K562 (cell line): ENCODE measurements at regions not wholly inside any gene's neighbourhood (a gene's known extent, or its start where the extent isn't known, plus 50 kb on each side); places are given as distances from the start of the nearest gene placed in this dataset.

ENCODE experiments used
- ATAC-seq: fragments of 200-7000 bp; cut with Tn5 transposase; 3 replicates; pipeline ENCODE4 v1.9.1; 2020; ENCODE audit warnings: moderate library complexity
- BruUV-seq: library from RNA; stranded (reverse); fragments of 400-500 nt; replicated peaks from 2 replicates; lab custom pipeline; 2021; lab: Mats Ljungman, UMichigan
- CTCF ChIA-PET: fragments of 300-600 bp; formaldehyde crosslinking; extraction: SDS; loops from one replicate; lab custom pipeline; 2021; ENCODE audit warnings: low intra/inter-chr PET ratio; lab: Yijun Ruan, JAX
- POLR2A ChIA-PET: fragments of 300-600, 350-650 bp; sonication (Branson Sonifier 250); formaldehyde crosslinking; extraction: SDS; loops from one replicate; lab custom pipeline; 2021; ENCODE audit warnings: antibody characterized with exemption, inconsistent platforms; lab: Yijun Ruan, JAX
- DNase-seq, 4 experiments: peaks; one replicate each; pipeline versions ENCODE4 v3.0.0 to v3.0.0-alpha.2; 2011 to 2018; ENCODE audit warnings: low spot score in 3 of 4, mixed read lengths in 3 of 4; ENCODE audit errors: extremely low read depth in 1 of 4
- FAIRE-seq: peaks from 2 replicates; lab custom pipeline; 2011; peaks lifted over from hg19 to GRCh38; lab: Jason Lieb, UNC
- H2AFZ ChIP-seq: 2 replicates; pipeline ENCODE4 v1.6.0; 2011; ENCODE audit warnings: low read depth, low read length, control low read depth, inconsistent platforms
- H3K27ac ChIP-seq: fragments of 200-600 bp; 3 replicates; pipeline ENCODE4 v1.8.0; 2011; ENCODE audit warnings: low read depth, mild to moderate bottlenecking, control low read depth, inconsistent platforms, low read length, moderate library complexity, mixed read lengths; ENCODE audit errors: extremely low read depth
- H3K27me3 ChIP-seq, 2 experiments: fragments of 300-600 bp in 1 of 2; 2 replicates in 1 of 2; 3 replicates in 1 of 2; pipeline versions ENCODE4 v1.6.0 to v1.8.0; 2011; ENCODE audit warnings: inconsistent platforms in 2 of 2, low read length in 2 of 2, mild to moderate bottlenecking in 1 of 2, mixed read lengths in 1 of 2, moderate library complexity in 1 of 2; ENCODE audit not compliant: control insufficient read depth in 2 of 2, insufficient read depth in 2 of 2
- H3K36me3 ChIP-seq: fragments of 300-600 bp; 3 replicates; pipeline ENCODE4 v1.8.0; 2011; ENCODE audit warnings: mild to moderate bottlenecking, low read length, inconsistent platforms; ENCODE audit not compliant: control insufficient read depth, insufficient read depth
- H3K4me1 ChIP-seq, 2 experiments: fragments of 200-600 bp in 1 of 2; replicated peaks in 1 of 2; 2 replicates in 1 of 2; 3 replicates in 1 of 2; pipeline versions ENCODE4 v1.5.1 to v1.8.0; 2011; ENCODE audit warnings: inconsistent platforms in 2 of 2, low read length in 2 of 2, mild to moderate bottlenecking in 1 of 2, mixed read lengths in 1 of 2, moderate library complexity in 1 of 2; ENCODE audit not compliant: control insufficient read depth in 2 of 2, insufficient read depth in 2 of 2
- H3K4me2 ChIP-seq: 2 replicates; pipeline ENCODE4 v1.6.1; 2011; ENCODE audit warnings: low read length, control low read depth, inconsistent platforms, mixed read lengths; ENCODE audit not compliant: insufficient read depth
- H3K4me3 ChIP-seq: fragments of 200-600 bp; sonication (generic), shearing (Covaris generic); 2 replicates; pipeline ENCODE4 v1.5.1; 2016; ENCODE audit warnings: control low read depth, inconsistent platforms
- H3K79me2 ChIP-seq: fragments of 200-600 bp; 3 replicates; pipeline ENCODE4 v1.8.0; 2011; ENCODE audit warnings: low read length, inconsistent platforms; ENCODE audit not compliant: control insufficient read depth, insufficient read depth
- H3K9ac ChIP-seq, 2 experiments: 2 replicates each; pipeline versions ENCODE4 v1.6.0 to v1.6.1; 2011; ENCODE audit warnings: low read depth in 2 of 2, low read length in 2 of 2, control low read depth in 1 of 2, inconsistent platforms in 1 of 2, mild to moderate bottlenecking in 1 of 2, mixed read lengths in 1 of 2; ENCODE audit not compliant: insufficient read depth in 1 of 2
- H3K9me1 ChIP-seq: one replicate; pipeline ENCODE4 v1.6.0; 2011; ENCODE audit warnings: inconsistent platforms, mild to moderate bottlenecking, low read length, moderate library complexity; ENCODE audit not compliant: control insufficient read depth, insufficient read depth
- H3K9me3 ChIP-seq: replicated peaks from 2 replicates; pipeline ENCODE4 v1.5.1; 2011; ENCODE audit warnings: low read depth, low read length, inconsistent platforms; ENCODE audit not compliant: control insufficient read depth, insufficient read depth
- H4K20me1 ChIP-seq: replicated peaks from 2 replicates; pipeline ENCODE4 v1.6.1; 2011; ENCODE audit warnings: low read length, inconsistent platforms, mixed read lengths; ENCODE audit not compliant: control insufficient read depth, insufficient read depth
- ARHGAP35 ChIP-seq: fragments of 450-650 bp; IDR thresholded peaks from 2 replicates; pipeline ENCODE4 v1.6.1; 2018; ENCODE audit not compliant: partially characterized antibody
- ARID1B ChIP-seq: fragments of 450-650 bp; IDR thresholded peaks from 2 replicates; pipeline ENCODE4 v1.6.1; 2016; ENCODE audit warnings: antibody characterized with exemption, mild to moderate bottlenecking, inconsistent platforms
- ESRRA ChIP-seq: fragments of 450-650 bp; IDR thresholded peaks from 2 replicates; pipeline ENCODE4 v1.6.1; 2014; ENCODE audit warnings: low read depth, mild to moderate bottlenecking, moderate library complexity, borderline replicate concordance
- EWSR1 ChIP-seq: fragments of 450-650 bp; IDR thresholded peaks from 2 replicates; pipeline ENCODE4 v1.6.1; 2018; ENCODE audit warnings: borderline replicate concordance, mild to moderate bottlenecking, low read depth, moderate library complexity; ENCODE audit not compliant: partially characterized antibody
- HDAC2 ChIP-seq: fragments of 450-650 bp; IDR thresholded peaks from 2 replicates; pipeline ENCODE4 v1.6.1; 2016; ENCODE audit warnings: mild to moderate bottlenecking
- HNRNPL ChIP-seq: fragments of 200-400 bp; formaldehyde crosslinking; IDR thresholded peaks from 2 replicates; pipeline ENCODE4 v1.6.1; 2017; ENCODE audit warnings: low read depth, mild to moderate bottlenecking, low read length
- KAT7 ChIP-seq: sonication (generic); formaldehyde crosslinking; IDR thresholded peaks from 2 replicates; pipeline ENCODE4 v1.8.0; 2022; ENCODE audit warnings: missing genetic modification reagents, mild to moderate bottlenecking, borderline replicate concordance
- MEIS2 ChIP-seq: fragments of 450-650 bp; IDR thresholded peaks from 2 replicates; pipeline ENCODE4 v1.6.1; 2014; ENCODE audit warnings: mild to moderate bottlenecking; ENCODE audit not compliant: partially characterized antibody
- NEUROD1 ChIP-seq: fragments of 150-350 bp; IDR thresholded peaks from 2 replicates; pipeline ENCODE4 v1.6.1; 2014; ENCODE audit warnings: borderline replicate concordance, low read length, low read depth; ENCODE audit not compliant: partially characterized antibody
- POLR2B ChIP-seq: fragments of 450-650 bp; IDR thresholded peaks from 2 replicates; pipeline ENCODE4 v1.6.1; 2018; ENCODE audit warnings: low read depth; ENCODE audit not compliant: partially characterized antibody
- POLR3G ChIP-seq: IDR thresholded peaks from 2 replicates; pipeline ENCODE4 v1.6.1; 2011; ENCODE audit not compliant: insufficient read length, insufficient replicate concordance; ENCODE audit errors: extremely low read depth
- RB1 ChIP-seq: fragments of 450-650 bp; IDR thresholded peaks from 2 replicates; pipeline ENCODE4 v1.6.1; 2017; ENCODE audit warnings: low read depth, mild to moderate bottlenecking
- SAFB2 ChIP-seq: fragments of 200-400 bp; formaldehyde crosslinking; IDR thresholded peaks from 2 replicates; pipeline ENCODE4 v1.6.1; 2018; ENCODE audit warnings: borderline replicate concordance, low read length, low read depth, moderate library complexity; ENCODE audit not compliant: severe bottlenecking
- SRF ChIP-seq, 2 experiments: fragments of 250-450, 450-650 bp in 1 of 2; sonication (Bioruptor Pico) in 1 of 2; sonication (generic) in 1 of 2; formaldehyde crosslinking; IDR thresholded peaks; 2 replicates each; pipeline versions ENCODE4 v1.5.0 to v1.5.1; 2020 to 2022; ENCODE audit warnings: mild to moderate bottlenecking in 1 of 2, missing genetic modification reagents in 1 of 2
- TCF7 ChIP-seq: sonication (generic); IDR thresholded peaks from 2 replicates; pipeline ENCODE4 v1.6.1; 2016; ENCODE audit warnings: antibody characterized with exemption, borderline replicate concordance
- ZC3H4 ChIP-seq: sonication (generic); formaldehyde crosslinking; IDR thresholded peaks from 2 replicates; pipeline ENCODE4 v1.9.0; 2021; ENCODE audit warnings: missing genetic modification reagents, borderline replicate concordance
- ZNF77 ChIP-seq: fragments of 250-450 bp; sonication (Bioruptor Pico); IDR thresholded peaks from 2 replicates; pipeline ENCODE4 v1.5.0; 2020
- WGBS: fragments of 100-300 bp; shearing (Covaris generic); methylation state at CpG from one replicate; pipeline ENCODE4 v1.1.6; 2016; ENCODE audit warnings: low coverage, mixed read lengths; ENCODE audit not compliant: insufficient coverage; ENCODE audit errors: missing lambda C conversion rate; 5-methylcytosine and 5-hydroxymethylcytosine counted together
- in situ Hi-C: fragments of 300-500 bp; cut with MboI; formaldehyde crosslinking; loops from 4 replicates; pipeline ENCODE4 v1.15.0; 2018; ENCODE audit warnings: inconsistent platforms, mixed read lengths
- intact Hi-C: fragments of 100-400 bp; cut with micrococcal nuclease; formaldehyde crosslinking; loops from 2 replicates; pipeline ENCODE4 v1.14.2; 2022
- TF ChIP-seq, protein P1 (sequence below): sonication (generic); formaldehyde crosslinking; IDR thresholded peaks from 2 replicates; pipeline ENCODE4 v1.8.0; 2022; ENCODE audit warnings: missing genetic modification reagents, mild to moderate bottlenecking, moderate library complexity, borderline replicate concordance
- TF ChIP-seq, protein P2 (sequence below), 3 experiments: fragments of 200-800 bp in 1 of 3; sonication (Bioruptor generic) in 1 of 3; sonication (generic) in 1 of 3; formaldehyde crosslinking in 1 of 3; IDR thresholded peaks; 2 replicates each; pipeline versions ENCODE4 v1.6.1 to v1.8.0; 2016 to 2022; ENCODE audit warnings: mild to moderate bottlenecking in 2 of 3, missing compliant biosample characterization in 2 of 3, missing genetic modification characterization in 2 of 3, missing genetic modification reagents in 1 of 3

DNA sequence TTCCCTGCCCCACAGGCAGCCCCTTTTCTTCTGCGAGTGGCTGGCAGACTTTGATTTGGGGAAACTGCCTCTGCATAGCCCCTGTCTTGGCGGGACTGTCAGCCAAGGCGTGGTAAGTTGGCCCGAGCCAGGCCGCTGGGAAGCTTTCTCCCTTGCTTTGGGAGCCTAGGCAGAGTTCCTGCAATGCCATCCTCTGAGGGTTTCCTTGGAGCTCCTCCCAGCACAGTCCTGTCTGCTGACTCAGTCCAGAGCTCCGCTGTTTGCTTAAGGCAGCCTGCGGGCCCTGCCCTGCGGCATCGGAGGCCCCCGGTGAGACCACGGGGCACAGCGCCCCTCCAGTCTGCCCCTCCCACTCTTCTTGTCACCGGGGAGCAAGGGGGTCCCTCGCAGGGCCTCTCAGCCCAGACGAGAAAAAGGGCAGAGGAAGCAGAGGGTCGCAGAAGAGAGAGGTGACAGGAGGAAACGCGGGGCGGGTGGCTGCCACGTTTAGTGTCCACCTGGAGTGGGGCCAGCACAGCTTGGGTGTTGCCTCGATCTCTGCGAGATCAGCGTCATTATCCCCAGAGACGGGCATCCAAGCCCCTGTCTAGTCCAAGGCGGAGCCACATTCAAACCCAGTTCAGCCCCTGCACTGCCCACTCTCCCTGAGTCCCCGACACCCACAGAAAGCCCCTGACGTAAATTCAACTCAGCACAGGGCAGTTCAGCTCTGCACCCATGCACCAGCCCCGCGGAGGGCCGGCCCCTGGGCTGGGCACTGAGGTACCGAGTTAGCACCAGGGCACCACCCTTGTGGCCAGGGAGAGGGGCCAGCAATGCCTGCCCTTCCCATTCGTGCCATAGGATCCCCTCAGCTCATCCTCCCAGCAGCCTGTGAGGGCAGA, 59.0 kb upstream of the CHST15 start:
- no peaks in the 10 kb centered on the region for H3K4me1 ChIP-seq
- in situ Hi-C loops, result no loop called here
- 5% methylated on average over 24 of the region's 32 CpGs for WGBS
- H3K4me2 ChIP-seq, result no peak overlapping the region
- POLR2A ChIA-PET, result interaction anchor here (0.7 kb wide), 1 partner anchor 14 kb away, joined by 3 read pairs; no protein-coding TSS in a partner anchor
- no peak overlapping the region for H3K4me3 ChIP-seq
- no peaks in the 10 kb centered on the region for H4K20me1 ChIP-seq
- no TSS peak for BruUV-seq
- TF ChIP-seq KAT7 (CRISPR knock-in tag) (no peak), ARHGAP35 (no peak), RB1 (no peak), EWSR1 (no peak), ZNF77 (CRISPR knock-in tag) (no peak), SAFB2 (no peak), TCF7 (no peak), ESRRA (no peak), ZC3H4 (CRISPR knock-in tag) (no peak), HDAC2 (no peak), POLR2B (no peak), POLR3G (no peak), HNRNPL (no peak), NEUROD1 (no peak), ARID1B (no peak), SRF (CRISPR knock-in tag; IDR thresholded peaks at IDR 0.05) (no peak), MEIS2 (no peak)
- TF ChIP-seq, protein P1, sequence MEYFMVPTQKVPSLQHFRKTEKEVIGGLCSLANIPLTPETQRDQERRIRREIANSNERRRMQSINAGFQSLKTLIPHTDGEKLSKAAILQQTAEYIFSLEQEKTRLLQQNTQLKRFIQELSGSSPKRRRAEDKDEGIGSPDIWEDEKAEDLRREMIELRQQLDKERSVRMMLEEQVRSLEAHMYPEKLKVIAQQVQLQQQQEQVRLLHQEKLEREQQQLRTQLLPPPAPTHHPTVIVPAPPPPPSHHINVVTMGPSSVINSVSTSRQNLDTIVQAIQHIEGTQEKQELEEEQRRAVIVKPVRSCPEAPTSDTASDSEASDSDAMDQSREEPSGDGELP (CRISPR knock-in tag), result no peak
- TF ChIP-seq, protein P2, sequence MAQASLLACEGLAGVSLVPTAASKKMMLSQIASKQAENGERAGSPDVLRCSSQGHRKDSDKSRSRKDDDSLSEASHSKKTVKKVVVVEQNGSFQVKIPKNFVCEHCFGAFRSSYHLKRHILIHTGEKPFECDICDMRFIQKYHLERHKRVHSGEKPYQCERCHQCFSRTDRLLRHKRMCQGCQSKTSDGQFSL (CRISPR knock-in tag; IDR thresholded peaks at IDR 0.05), result no peak
- TF ChIP-seq, protein P2 (tag; IDR thresholded peaks at IDR 0.05), result no peak
- H3K27me3 ChIP-seq, result peaks cover 0 to 12% of the 10 kb centered on the region in 2 experiments; a peak in 2 of 5 replicates
- no peaks in the 10 kb centered on the region for H3K9me1 ChIP-seq
- intact Hi-C loops, result no loop called here
- CTCF ChIA-PET, result no interaction called here
- ATAC-seq, result no peak
- no peaks in the 10 kb centered on the region; the same call in 1 of the 2 replicates for H3K9me3 ChIP-seq
- DNase-seq, result no peak
- no peak for FAIRE-seq
- no peaks in the 10 kb centered on the region for H3K79me2 ChIP-seq
- no peak overlapping the region for H3K9ac ChIP-seq
- H2AFZ ChIP-seq, result no peak overlapping the region
- H3K36me3 ChIP-seq, result no peaks in the 10 kb centered on the region
- no peak overlapping the region for H3K27ac ChIP-seq
